K562 (cell line): ENCODE measurements at regions not wholly inside any gene's neighbourhood (a gene's known extent, or its start where the extent isn't known, plus 50 kb on each side); places are given as distances from the start of the nearest gene placed in this dataset.

Experiments
- ATAC-seq: fragments of 200-7000 bp; cut with Tn5 transposase; 3 replicates; pipeline ENCODE4 v1.9.1; 2020; ENCODE audit warnings: moderate library complexity
- BruUV-seq: library from RNA; stranded (reverse); fragments of 400-500 nt; replicated peaks from 2 replicates; lab custom pipeline; 2021; lab: Mats Ljungman, UMichigan
- CTCF ChIA-PET: fragments of 300-600 bp; formaldehyde crosslinking; extraction: SDS; loops from one replicate; lab custom pipeline; 2021; ENCODE audit warnings: low intra/inter-chr PET ratio; lab: Yijun Ruan, JAX
- POLR2A ChIA-PET: fragments of 300-600, 350-650 bp; sonication (Branson Sonifier 250); formaldehyde crosslinking; extraction: SDS; loops from one replicate; lab custom pipeline; 2021; ENCODE audit warnings: antibody characterized with exemption, inconsistent platforms; lab: Yijun Ruan, JAX
- DNase-seq, 4 experiments: peaks; one replicate each; pipeline versions ENCODE4 v3.0.0 to v3.0.0-alpha.2; 2011 to 2018; ENCODE audit warnings: low spot score in 3 of 4, mixed read lengths in 3 of 4; ENCODE audit errors: extremely low read depth in 1 of 4
- FAIRE-seq: peaks from 2 replicates; lab custom pipeline; 2011; peaks lifted over from hg19 to GRCh38; lab: Jason Lieb, UNC
- H2AFZ ChIP-seq: 2 replicates; pipeline ENCODE4 v1.6.0; 2011; ENCODE audit warnings: low read depth, low read length, control low read depth, inconsistent platforms
- H3K27ac ChIP-seq: fragments of 200-600 bp; 3 replicates; pipeline ENCODE4 v1.8.0; 2011; ENCODE audit warnings: low read depth, mild to moderate bottlenecking, control low read depth, inconsistent platforms, low read length, moderate library complexity, mixed read lengths; ENCODE audit errors: extremely low read depth
- H3K27me3 ChIP-seq, 2 experiments: fragments of 300-600 bp in 1 of 2; 2 replicates in 1 of 2; 3 replicates in 1 of 2; pipeline versions ENCODE4 v1.6.0 to v1.8.0; 2011; ENCODE audit warnings: inconsistent platforms in 2 of 2, low read length in 2 of 2, mild to moderate bottlenecking in 1 of 2, mixed read lengths in 1 of 2, moderate library complexity in 1 of 2; ENCODE audit not compliant: control insufficient read depth in 2 of 2, insufficient read depth in 2 of 2
- H3K36me3 ChIP-seq: fragments of 300-600 bp; 3 replicates; pipeline ENCODE4 v1.8.0; 2011; ENCODE audit warnings: mild to moderate bottlenecking, low read length, inconsistent platforms; ENCODE audit not compliant: control insufficient read depth, insufficient read depth
- H3K4me1 ChIP-seq, 2 experiments: fragments of 200-600 bp in 1 of 2; replicated peaks in 1 of 2; 2 replicates in 1 of 2; 3 replicates in 1 of 2; pipeline versions ENCODE4 v1.5.1 to v1.8.0; 2011; ENCODE audit warnings: inconsistent platforms in 2 of 2, low read length in 2 of 2, mild to moderate bottlenecking in 1 of 2, mixed read lengths in 1 of 2, moderate library complexity in 1 of 2; ENCODE audit not compliant: control insufficient read depth in 2 of 2, insufficient read depth in 2 of 2
- H3K4me2 ChIP-seq: 2 replicates; pipeline ENCODE4 v1.6.1; 2011; ENCODE audit warnings: low read length, control low read depth, inconsistent platforms, mixed read lengths; ENCODE audit not compliant: insufficient read depth
- H3K4me3 ChIP-seq: fragments of 200-600 bp; sonication (generic), shearing (Covaris generic); 2 replicates; pipeline ENCODE4 v1.5.1; 2016; ENCODE audit warnings: control low read depth, inconsistent platforms
- H3K79me2 ChIP-seq: fragments of 200-600 bp; 3 replicates; pipeline ENCODE4 v1.8.0; 2011; ENCODE audit warnings: low read length, inconsistent platforms; ENCODE audit not compliant: control insufficient read depth, insufficient read depth
- H3K9ac ChIP-seq, 2 experiments: 2 replicates each; pipeline versions ENCODE4 v1.6.0 to v1.6.1; 2011; ENCODE audit warnings: low read depth in 2 of 2, low read length in 2 of 2, control low read depth in 1 of 2, inconsistent platforms in 1 of 2, mild to moderate bottlenecking in 1 of 2, mixed read lengths in 1 of 2; ENCODE audit not compliant: insufficient read depth in 1 of 2
- H3K9me1 ChIP-seq: one replicate; pipeline ENCODE4 v1.6.0; 2011; ENCODE audit warnings: inconsistent platforms, mild to moderate bottlenecking, low read length, moderate library complexity; ENCODE audit not compliant: control insufficient read depth, insufficient read depth
- H3K9me3 ChIP-seq: replicated peaks from 2 replicates; pipeline ENCODE4 v1.5.1; 2011; ENCODE audit warnings: low read depth, low read length, inconsistent platforms; ENCODE audit not compliant: control insufficient read depth, insufficient read depth
- H4K20me1 ChIP-seq: replicated peaks from 2 replicates; pipeline ENCODE4 v1.6.1; 2011; ENCODE audit warnings: low read length, inconsistent platforms, mixed read lengths; ENCODE audit not compliant: control insufficient read depth, insufficient read depth
- CBX2 ChIP-seq: fragments of 200-600 bp; sonication (generic); IDR thresholded peaks from one replicate; pipeline ENCODE4 v1.6.1; 2012; ENCODE audit warnings: mild to moderate bottlenecking, low read length, inconsistent platforms; ENCODE audit not compliant: insufficient read depth, poor library complexity, severe bottlenecking
- DDX20 ChIP-seq: fragments of 450-650 bp; IDR thresholded peaks from 2 replicates; pipeline ENCODE4 v1.6.1; 2016; ENCODE audit warnings: missing genetic modification characterization, low read depth, mild to moderate bottlenecking, missing compliant biosample characterization, moderate library complexity
- EGR1 ChIP-seq: fragments of 450-650 bp; conservative IDR thresholded peaks from 2 replicates; pipeline ENCODE4 v1.6.1; 2017; ENCODE audit warnings: mild to moderate bottlenecking
- KLF6 ChIP-seq: fragments of 250-450 bp; sonication (Bioruptor Pico); IDR thresholded peaks from 2 replicates; pipeline ENCODE4 v1.4.0; 2020; ENCODE audit warnings: mild to moderate bottlenecking, moderate library complexity, borderline replicate concordance
- RFX7 ChIP-seq: fragments of 250-450 bp; sonication (Bioruptor Pico); IDR thresholded peaks from 2 replicates; pipeline ENCODE4 v1.5.1; 2021; ENCODE audit warnings: mild to moderate bottlenecking
- SRSF3 ChIP-seq: fragments of 200-400 bp; formaldehyde crosslinking; IDR thresholded peaks from 2 replicates; pipeline ENCODE4 v1.6.1; 2016; ENCODE audit warnings: mild to moderate bottlenecking, low read length, moderate library complexity; ENCODE audit not compliant: insufficient read depth
- ZNF263 ChIP-seq: sonication (generic); formaldehyde crosslinking; IDR thresholded peaks from 2 replicates; pipeline ENCODE4 v1.8.0; 2022; ENCODE audit warnings: mild to moderate bottlenecking, missing genetic modification reagents, borderline replicate concordance
- ZNF316 ChIP-seq: fragments of 450-650 bp; IDR thresholded peaks from 2 replicates; pipeline ENCODE4 v1.6.1; 2016
- ZNF766 ChIP-seq: fragments of 200-800 bp; sonication (Bioruptor generic); conservative IDR thresholded peaks from 2 replicates; pipeline ENCODE4 v1.6.1; 2016; ENCODE audit warnings: missing genetic modification characterization, missing compliant biosample characterization
- WGBS: fragments of 100-300 bp; shearing (Covaris generic); methylation state at CpG from one replicate; pipeline ENCODE4 v1.1.6; 2016; ENCODE audit warnings: low coverage, mixed read lengths; ENCODE audit not compliant: insufficient coverage; ENCODE audit errors: missing lambda C conversion rate; 5-methylcytosine and 5-hydroxymethylcytosine counted together
- in situ Hi-C: fragments of 300-500 bp; cut with MboI; formaldehyde crosslinking; loops from 4 replicates; pipeline ENCODE4 v1.15.0; 2018; ENCODE audit warnings: inconsistent platforms, mixed read lengths
- intact Hi-C: fragments of 100-400 bp; cut with micrococcal nuclease; formaldehyde crosslinking; loops from 2 replicates; pipeline ENCODE4 v1.14.2; 2022
- TF ChIP-seq, protein P1 (sequence below), 3 experiments: fragments of 200-800 bp in 1 of 3; fragments of 250-450 bp in 1 of 3; fragments of 450-650 bp in 1 of 3; sonication (Bioruptor Pico) in 1 of 3; sonication (Bioruptor generic) in 1 of 3; formaldehyde crosslinking in 1 of 3; IDR thresholded peaks; 2 replicates each; pipeline versions ENCODE4 v1.6.1 to v1.8.0; 2016 to 2022; ENCODE audit warnings: mild to moderate bottlenecking in 2 of 3, missing genetic modification characterization in 2 of 3, missing compliant biosample characterization in 1 of 3, moderate library complexity in 1 of 3
- TF ChIP-seq, protein P2 (sequence below): fragments of 250-450 bp; sonication (Bioruptor Pico); IDR thresholded peaks from 2 replicates; pipeline ENCODE4 v1.8.0; 2022; ENCODE audit warnings: moderate library complexity, mild to moderate bottlenecking, inconsistent platforms
- TF ChIP-seq, protein P3 (sequence below): fragments of 250-450 bp; sonication (Bioruptor Pico); IDR thresholded peaks from 2 replicates; pipeline ENCODE4 v1.8.0; 2021; ENCODE audit warnings: borderline replicate concordance, mild to moderate bottlenecking, moderate library complexity; ENCODE audit not compliant: poor library complexity, severe bottlenecking

DNA sequence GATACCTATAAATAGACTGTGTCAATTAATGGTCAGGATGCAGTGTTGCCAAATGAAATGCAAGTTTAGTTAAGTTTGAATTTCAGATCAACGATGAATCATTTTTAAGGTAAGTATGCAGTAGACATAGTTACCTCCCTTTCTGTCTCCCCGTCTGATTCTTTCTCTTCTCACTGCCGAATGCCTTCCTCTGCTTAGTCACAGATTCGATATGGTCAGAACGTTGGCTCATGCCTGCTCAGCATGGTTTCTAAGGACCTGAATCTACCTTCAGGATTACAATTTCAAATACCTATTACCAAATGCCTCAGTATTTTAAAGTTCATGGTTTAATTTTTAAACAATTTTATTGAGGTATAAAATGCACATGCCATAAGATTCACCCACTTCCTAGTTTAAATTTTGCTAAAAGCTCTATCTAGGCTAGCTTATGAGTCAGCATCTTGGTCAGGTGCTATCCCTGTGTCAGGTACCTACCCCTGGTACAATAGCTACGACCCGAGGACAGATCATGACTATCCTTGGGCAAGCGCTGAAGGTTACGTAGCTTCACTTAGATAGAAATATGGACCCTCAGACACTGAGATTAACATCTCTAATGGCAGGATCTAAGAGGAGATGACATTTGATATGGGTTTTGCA is 78.2 kb upstream of the SPON1 start (continued):
- TF ChIP-seq ZNF316, result peak; percentile 64

DNA sequence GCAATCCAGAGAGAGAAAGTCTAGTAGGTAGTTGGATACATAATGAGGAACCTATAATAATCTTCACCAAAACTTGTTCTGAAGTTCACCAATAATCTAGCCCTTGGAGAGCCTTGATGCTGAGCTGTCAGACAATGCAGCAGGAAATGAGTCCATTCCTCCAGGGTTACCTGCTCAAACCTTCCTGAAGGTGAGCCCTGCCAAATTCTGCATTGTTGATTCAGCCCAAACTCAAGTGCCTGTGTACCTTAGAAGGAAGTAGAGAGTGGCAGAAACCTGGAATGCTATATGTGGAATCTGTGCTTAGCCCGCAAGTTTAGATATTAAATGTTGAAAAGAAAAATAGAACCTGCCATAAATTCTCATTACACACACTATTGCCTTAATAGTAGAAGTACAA is 77.4 kb upstream of the SPON1 start:
- POLR2A ChIA-PET, result interaction anchor here (0.8 to 1.4 kb wide), 2 partner anchors 11 to 1756 kb away, joined by 3 to 5 read pairs; no protein-coding TSS in a partner anchor
- TF ChIP-seq, protein P1, sequence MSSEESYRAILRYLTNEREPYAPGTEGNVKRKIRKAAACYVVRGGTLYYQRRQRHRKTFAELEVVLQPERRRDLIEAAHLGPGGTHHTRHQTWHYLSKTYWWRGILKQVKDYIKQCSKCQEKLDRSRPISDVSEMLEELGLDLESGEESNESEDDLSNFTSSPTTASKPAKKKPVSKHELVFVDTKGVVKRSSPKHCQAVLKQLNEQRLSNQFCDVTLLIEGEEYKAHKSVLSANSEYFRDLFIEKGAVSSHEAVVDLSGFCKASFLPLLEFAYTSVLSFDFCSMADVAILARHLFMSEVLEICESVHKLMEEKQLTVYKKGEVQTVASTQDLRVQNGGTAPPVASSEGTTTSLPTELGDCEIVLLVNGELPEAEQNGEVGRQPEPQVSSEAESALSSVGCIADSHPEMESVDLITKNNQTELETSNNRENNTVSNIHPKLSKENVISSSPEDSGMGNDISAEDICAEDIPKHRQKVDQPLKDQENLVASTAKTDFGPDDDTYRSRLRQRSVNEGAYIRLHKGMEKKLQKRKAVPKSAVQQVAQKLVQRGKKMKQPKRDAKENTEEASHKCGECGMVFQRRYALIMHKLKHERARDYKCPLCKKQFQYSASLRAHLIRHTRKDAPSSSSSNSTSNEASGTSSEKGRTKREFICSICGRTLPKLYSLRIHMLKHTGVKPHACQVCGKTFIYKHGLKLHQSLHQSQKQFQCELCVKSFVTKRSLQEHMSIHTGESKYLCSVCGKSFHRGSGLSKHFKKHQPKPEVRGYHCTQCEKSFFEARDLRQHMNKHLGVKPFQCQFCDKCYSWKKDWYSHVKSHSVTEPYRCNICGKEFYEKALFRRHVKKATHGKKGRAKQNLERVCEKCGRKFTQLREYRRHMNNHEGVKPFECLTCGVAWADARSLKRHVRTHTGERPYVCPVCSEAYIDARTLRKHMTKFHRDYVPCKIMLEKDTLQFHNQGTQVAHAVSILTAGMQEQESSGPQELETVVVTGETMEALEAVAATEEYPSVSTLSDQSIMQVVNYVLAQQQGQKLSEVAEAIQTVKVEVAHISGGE (CRISPR knock-in tag; IDR thresholded peaks at IDR 0.05), result no peak
- TF ChIP-seq RFX7 (CRISPR knock-in tag), result no peak
- TF ChIP-seq ZNF766 (CRISPR knock-in tag), result no peak
- TF ChIP-seq DDX20 (tag), result no peak
- TF ChIP-seq, protein P2, sequence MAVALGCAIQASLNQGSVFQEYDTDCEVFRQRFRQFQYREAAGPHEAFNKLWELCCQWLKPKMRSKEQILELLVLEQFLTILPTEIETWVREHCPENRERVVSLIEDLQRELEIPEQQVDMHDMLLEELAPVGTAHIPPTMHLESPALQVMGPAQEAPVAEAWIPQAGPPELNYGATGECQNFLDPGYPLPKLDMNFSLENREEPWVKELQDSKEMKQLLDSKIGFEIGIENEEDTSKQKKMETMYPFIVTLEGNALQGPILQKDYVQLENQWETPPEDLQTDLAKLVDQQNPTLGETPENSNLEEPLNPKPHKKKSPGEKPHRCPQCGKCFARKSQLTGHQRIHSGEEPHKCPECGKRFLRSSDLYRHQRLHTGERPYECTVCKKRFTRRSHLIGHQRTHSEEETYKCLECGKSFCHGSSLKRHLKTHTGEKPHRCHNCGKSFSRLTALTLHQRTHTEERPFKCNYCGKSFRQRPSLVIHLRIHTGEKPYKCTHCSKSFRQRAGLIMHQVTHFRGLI (CRISPR knock-in tag), result no peak
- TF ChIP-seq SRSF3, result no peak
- no peak for TF ChIP-seq ZNF263 (CRISPR knock-in tag)
- TF ChIP-seq KLF6, result no peak
- no peak for TF ChIP-seq CBX2
- TF ChIP-seq, protein P3, sequence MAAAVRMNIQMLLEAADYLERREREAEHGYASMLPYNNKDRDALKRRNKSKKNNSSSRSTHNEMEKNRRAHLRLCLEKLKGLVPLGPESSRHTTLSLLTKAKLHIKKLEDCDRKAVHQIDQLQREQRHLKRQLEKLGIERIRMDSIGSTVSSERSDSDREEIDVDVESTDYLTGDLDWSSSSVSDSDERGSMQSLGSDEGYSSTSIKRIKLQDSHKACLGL, result no peak
- TF ChIP-seq EGR1, result no peak

More for the DNA sequence above, 77.4 kb upstream of the SPON1 start:
- Histone ChIP-seq H4K20me1 (no peaks in the 10 kb centered on the region), H3K36me3 (no peaks in the 10 kb centered on the region), H3K4me2 (no peak overlapping the region), H3K9ac (no peak overlapping the region), H3K27ac (no peak overlapping the region), H3K27me3 (no peaks in the 10 kb centered on the region), H3K9me3 (peaks cover 2% of the 10 kb centered on the region; the same call in 1 of the 2 replicates), H3K9me1 (no peaks in the 10 kb centered on the region), H3K4me1 (peaks cover 11 to 17% of the 10 kb centered on the region in 2 experiments; a peak in 3 of 5 replicates), H3K4me3 (no peak overlapping the region), H3K79me2 (no peaks in the 10 kb centered on the region), H2AFZ (no peak overlapping the region)
- DNase-seq (no peak), FAIRE-seq (no peak), ATAC-seq (no peak)
- in situ Hi-C loops, result no loop called here
- CTCF ChIA-PET, result no interaction called here
- 89% methylated on average over 1 of the region's 1 CpG for WGBS
- BruUV-seq, result no TSS peak
- intact Hi-C loops, result no loop called here
